Esophagus muscularis mucosa (tissue), 4 donors: ENCODE measurements at regions not wholly inside any gene's neighbourhood (a gene's known extent, or its start where the extent isn't known, plus 50 kb on each side); places are given as distances from the start of the nearest gene placed in this dataset.
"Not testable (repeated sequence)": the region's sequence is repeated elsewhere in the genome, so short reads cannot be mapped to it uniquely, and the experiment has no call there.

Experiments
- DNase-seq: peaks from one replicate; pipeline ENCODE4 v3.0.0-alpha.2; 2017; ENCODE audit errors: extremely low spot score
- H3K27ac ChIP-seq, 4 donors: fragments of 200-600 bp; sonication (generic); replicated peaks in 1 of 4; 1 replicate in 3 of 4; 2 replicates in 1 of 4; pipeline ENCODE4 v1.5.1; 2016 to 2019; ENCODE audit warnings: mild to moderate bottlenecking in 1 of 4
- H3K27me3 ChIP-seq, 4 donors: fragments of 200-600 bp; sonication (generic); one replicate each; pipeline versions ENCODE4 v1.5.1 to v1.6.0; 2016 to 2019
- H3K36me3 ChIP-seq, 4 donors: fragments of 200-600 bp; sonication (generic); one replicate each; pipeline ENCODE4 v1.5.1; 2016 to 2019
- H3K4me1 ChIP-seq, 4 donors: fragments of 200-600 bp; sonication (generic); one replicate each; pipeline ENCODE4 v1.5.1; 2016 to 2019
- H3K4me3 ChIP-seq, 4 donors: fragments of 200-600 bp; sonication (generic); 1 replicate in 2 of 4; 2 replicates in 2 of 4; pipeline ENCODE4 v1.5.1; 2016 to 2019; ENCODE audit warnings: mild to moderate bottlenecking in 4 of 4, moderate library complexity in 1 of 4
- H3K9me3 ChIP-seq, 4 donors: fragments of 200-600 bp; sonication (generic); 1 replicate in 3 of 4; 2 replicates in 1 of 4; pipeline ENCODE4 v1.5.1; 2016 to 2019
- EP300 ChIP-seq: sonication (generic); formaldehyde crosslinking; IDR thresholded peaks from one replicate; pipeline ENCODE4 v1.6.1; 2017; ENCODE audit warnings: antibody characterized with exemption
- POLR2A ChIP-seq: fragments of 450-650 bp; IDR thresholded peaks from one replicate; pipeline ENCODE4 v1.6.1; 2017; ENCODE audit warnings: antibody characterized with exemption, moderate library complexity, mild to moderate bottlenecking, low read depth
- POLR2AphosphoS5 ChIP-seq, 2 donors: sonication (generic); formaldehyde crosslinking; IDR thresholded peaks; one replicate each; pipeline ENCODE4 v1.6.1; 2017; ENCODE audit warnings: antibody characterized with exemption in 2 of 2
- WGBS: methylation state at CpG from one replicate; pipeline ENCODE4 v1.1.5; 2018; 5-methylcytosine and 5-hydroxymethylcytosine counted together
- intact Hi-C: fragments of 100-400 bp; cut with DNase I; formaldehyde crosslinking; loops from one replicate; pipeline ENCODE4 v1.15.1; 2023
- TF ChIP-seq, protein P1 (sequence below), 3 experiments: fragments of 200-600 bp in 2 of 3; fragments of 450-650 bp in 1 of 3; sonication (generic) in 2 of 3; IDR thresholded peaks; one replicate each; pipeline ENCODE4 v1.5.1; 2017 to 2019; ENCODE audit warnings: antibody characterized with exemption in 3 of 3, mild to moderate bottlenecking in 2 of 3, moderate library complexity in 1 of 3

DNA sequence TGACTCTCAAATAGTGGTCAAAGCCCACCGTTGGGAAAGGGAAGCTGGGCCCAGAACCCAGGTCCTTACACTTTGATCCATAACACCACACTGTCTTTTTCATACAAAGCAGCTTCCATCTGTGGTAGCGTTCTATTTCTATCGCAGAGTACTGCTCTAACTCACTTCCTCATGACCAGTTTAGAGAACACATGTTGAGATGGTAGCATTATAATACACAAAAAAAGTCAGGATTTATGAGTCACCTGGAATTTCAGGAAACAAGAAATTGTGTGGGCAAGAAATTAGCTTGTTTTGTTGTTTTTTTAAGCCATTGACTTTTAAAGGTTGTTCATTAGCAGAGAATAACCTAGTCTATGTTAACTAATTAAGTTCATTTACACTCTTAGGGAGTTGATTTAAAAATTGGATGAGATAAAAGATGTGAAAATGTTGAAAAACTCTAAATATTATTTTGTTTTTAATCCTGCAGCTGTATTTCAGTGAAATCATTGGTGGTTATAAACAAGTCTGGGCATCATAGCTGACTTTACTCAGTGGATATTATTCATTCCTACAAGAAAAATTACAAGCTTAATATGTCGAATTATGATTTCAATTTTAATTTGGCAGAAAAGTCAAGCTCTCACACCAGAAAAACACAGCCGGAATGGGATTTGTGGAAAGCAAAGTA lies 1011.1 kb upstream of the HS3ST1 start:
- intact Hi-C loops, result no loop called here
- Histone ChIP-seq H3K4me3 (no peak overlapping the region), H3K9me3 (no peaks in the 10 kb centered on the region), H3K4me1 (no peaks in the 10 kb centered on the region), H3K27ac (no peak overlapping the region), H3K36me3 (no peaks in the 10 kb centered on the region), H3K27me3 (no peaks in the 10 kb centered on the region)
- WGBS, result 75% methylated on average over 5 of the region's 5 CpGs
- no peak for DNase-seq
- TF ChIP-seq POLR2A (no peak), EP300 (no peak), POLR2AphosphoS5 (IDR thresholded peaks at IDR 0.05) (no peak)
- TF ChIP-seq, protein P1, sequence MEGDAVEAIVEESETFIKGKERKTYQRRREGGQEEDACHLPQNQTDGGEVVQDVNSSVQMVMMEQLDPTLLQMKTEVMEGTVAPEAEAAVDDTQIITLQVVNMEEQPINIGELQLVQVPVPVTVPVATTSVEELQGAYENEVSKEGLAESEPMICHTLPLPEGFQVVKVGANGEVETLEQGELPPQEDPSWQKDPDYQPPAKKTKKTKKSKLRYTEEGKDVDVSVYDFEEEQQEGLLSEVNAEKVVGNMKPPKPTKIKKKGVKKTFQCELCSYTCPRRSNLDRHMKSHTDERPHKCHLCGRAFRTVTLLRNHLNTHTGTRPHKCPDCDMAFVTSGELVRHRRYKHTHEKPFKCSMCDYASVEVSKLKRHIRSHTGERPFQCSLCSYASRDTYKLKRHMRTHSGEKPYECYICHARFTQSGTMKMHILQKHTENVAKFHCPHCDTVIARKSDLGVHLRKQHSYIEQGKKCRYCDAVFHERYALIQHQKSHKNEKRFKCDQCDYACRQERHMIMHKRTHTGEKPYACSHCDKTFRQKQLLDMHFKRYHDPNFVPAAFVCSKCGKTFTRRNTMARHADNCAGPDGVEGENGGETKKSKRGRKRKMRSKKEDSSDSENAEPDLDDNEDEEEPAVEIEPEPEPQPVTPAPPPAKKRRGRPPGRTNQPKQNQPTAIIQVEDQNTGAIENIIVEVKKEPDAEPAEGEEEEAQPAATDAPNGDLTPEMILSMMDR (IDR thresholded peaks at IDR 0.05), result no peak

DNA sequence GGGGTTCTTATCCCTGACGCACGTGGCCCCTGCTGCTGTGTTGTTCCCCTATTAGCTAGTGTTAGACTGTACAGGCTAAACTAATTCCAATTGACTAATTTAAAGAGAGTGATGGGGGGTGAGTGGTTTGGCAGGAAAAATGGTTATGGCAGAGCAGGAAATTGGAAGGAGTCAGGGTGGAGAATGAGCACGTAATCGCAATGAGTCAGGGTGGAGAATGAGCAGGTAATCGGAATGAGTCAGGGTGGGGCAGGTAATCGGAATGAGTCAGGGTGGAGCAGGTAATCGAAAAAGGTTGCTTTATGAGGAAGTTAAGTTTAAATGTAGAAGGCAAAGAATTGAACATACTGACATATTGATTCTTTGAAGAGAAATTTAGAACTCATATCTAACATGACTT lies 1002.6 kb upstream of the HS3ST1 start:
- H3K4me3 ChIP-seq, result not testable (repeated sequence)
- WGBS, result 92% methylated on average over 7 of the region's 7 CpGs

DNA sequence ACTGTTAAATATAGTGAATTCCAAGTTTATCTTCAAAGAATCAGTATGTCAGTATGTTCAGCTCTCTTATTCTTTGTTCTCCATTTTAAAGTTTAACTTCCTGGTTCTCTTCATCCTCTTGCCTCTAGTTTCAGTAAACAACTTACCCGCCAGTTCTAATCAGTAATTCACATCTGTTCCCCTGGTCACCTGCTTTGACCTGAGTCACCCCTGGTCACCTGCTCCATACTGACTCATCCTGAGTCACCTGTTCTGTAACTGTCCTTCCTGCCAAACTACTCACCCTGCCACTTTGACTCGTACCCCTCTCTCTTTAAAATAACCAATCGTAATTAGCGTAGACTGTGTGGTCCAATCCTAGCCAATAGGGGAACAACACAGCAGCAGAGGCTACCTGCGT lies 992.7 kb upstream of the HS3ST1 start:
- no peak for DNase-seq
- Histone ChIP-seq H3K27ac (no peak overlapping the region), H3K4me3 (no peak overlapping the region), H3K4me1 (no peaks in the 10 kb centered on the region), H3K36me3 (no peaks in the 10 kb centered on the region), H3K27me3 (no peaks in the 10 kb centered on the region), H3K9me3 (no peaks in the 10 kb centered on the region)
- TF ChIP-seq EP300, result no peak
- TF ChIP-seq POLR2A, result no peak
- TF ChIP-seq POLR2AphosphoS5 (IDR thresholded peaks at IDR 0.05), result no peak
- TF ChIP-seq, protein P1 (IDR thresholded peaks at IDR 0.05), result no peak
- 85% methylated on average over 5 of the region's 5 CpGs for WGBS
- intact Hi-C loops, result no loop called here

More for the DNA sequence above, 1002.6 kb upstream of the HS3ST1 start:
- H3K27ac ChIP-seq, H3K36me3 ChIP-seq, H3K27me3 ChIP-seq, intact Hi-C loops, DNase-seq, H3K4me1 ChIP-seq, H3K9me3 ChIP-seq: not testable (repeated sequence)

DNA sequence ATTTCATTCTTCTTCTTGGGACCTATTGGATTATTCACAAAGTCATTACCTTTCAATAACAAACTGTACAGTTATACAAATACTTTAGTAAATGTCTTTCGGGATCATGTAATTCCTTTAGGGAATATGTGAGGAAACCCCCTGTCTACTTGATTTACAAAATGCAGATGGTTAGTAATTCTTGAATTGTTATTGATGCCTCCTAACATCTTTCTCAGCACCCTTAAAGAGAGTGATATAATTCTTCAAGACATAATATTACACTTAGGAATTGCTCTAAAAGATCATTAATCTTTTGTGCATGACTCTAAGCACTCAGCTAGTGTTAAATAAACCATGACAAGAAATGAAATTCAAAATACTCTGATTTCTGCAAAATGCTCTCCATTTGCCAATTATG lies 988.1 kb upstream of the HS3ST1 start:
- DNase-seq, result no peak
- TF ChIP-seq, protein P1 (IDR thresholded peaks at IDR 0.05), result no peak
- TF ChIP-seq POLR2AphosphoS5 (IDR thresholded peaks at IDR 0.05) (no peak), EP300 (no peak), POLR2A (no peak)
- intact Hi-C loops, result no loop called here
- Histone ChIP-seq H3K9me3 (no peaks in the 10 kb centered on the region), H3K4me1 (no peaks in the 10 kb centered on the region), H3K4me3 (no peak overlapping the region), H3K27ac (no peak overlapping the region), H3K36me3 (no peaks in the 10 kb centered on the region), H3K27me3 (no peaks in the 10 kb centered on the region)
- WGBS, result 58% methylated on average over 1 of the region's 1 CpG

DNA sequence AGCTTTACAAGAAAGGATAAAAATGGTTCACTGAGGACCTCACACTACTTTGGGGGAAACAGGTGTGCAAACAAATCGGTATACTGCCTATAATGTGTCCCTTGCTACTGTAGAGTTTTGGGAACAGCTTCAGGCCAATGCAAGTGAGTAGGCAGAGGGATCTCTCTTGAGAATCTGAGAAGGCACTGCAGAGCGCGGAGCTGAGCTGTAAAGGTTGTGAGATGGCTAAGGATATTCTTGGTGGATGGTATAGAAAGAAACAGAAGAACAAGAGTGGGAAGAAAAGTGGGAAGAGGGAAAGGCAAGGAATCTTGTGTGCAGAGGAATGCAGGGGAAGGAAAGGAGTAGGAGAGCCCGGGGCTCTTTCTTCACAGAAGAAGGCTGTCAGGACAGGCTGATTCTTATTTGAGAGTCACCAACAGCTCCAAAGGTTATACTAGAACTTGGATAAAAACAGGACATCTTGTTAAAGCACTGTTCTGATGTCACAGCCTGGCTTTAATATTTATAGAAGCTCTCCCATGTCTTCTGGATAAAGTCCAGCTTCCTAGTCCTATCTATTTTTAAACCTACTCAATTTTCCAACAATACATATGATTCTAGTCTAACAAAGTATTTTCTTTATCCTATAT lies 985.6 kb upstream of the HS3ST1 start:
- no peak overlapping the region for H3K4me3 ChIP-seq
- H3K27ac ChIP-seq, result no peak overlapping the region
- no peaks in the 10 kb centered on the region for H3K9me3 ChIP-seq
- TF ChIP-seq POLR2AphosphoS5 (IDR thresholded peaks at IDR 0.05), result no peak
- TF ChIP-seq EP300, result no peak
- TF ChIP-seq POLR2A, result no peak
- TF ChIP-seq, protein P1 (IDR thresholded peaks at IDR 0.05), result no peak
- WGBS, result 86% methylated on average over 4 of the region's 4 CpGs
- no peaks in the 10 kb centered on the region for H3K27me3 ChIP-seq
- no peaks in the 10 kb centered on the region for H3K4me1 ChIP-seq
- no peak for DNase-seq
- intact Hi-C loops, result no loop called here
- H3K36me3 ChIP-seq, result no peaks in the 10 kb centered on the region
